Lower leg skin (tissue), 3 donors: ENCODE measurements at regions not wholly inside any gene's neighbourhood (a gene's known extent, or its start where the extent isn't known, plus 50 kb on each side); places are given as distances from the start of the nearest gene placed in this dataset.

Experiments used
- POLR2A ChIP-seq, 2 donors: fragments of 450-650 bp; IDR thresholded peaks; one replicate each; pipeline ENCODE4 v1.6.1; 2016 to 2017; ENCODE audit warnings: antibody characterized with exemption in 2 of 2, mild to moderate bottlenecking in 1 of 2, moderate library complexity in 1 of 2
- TF ChIP-seq, protein P1 (sequence below), 3 donors: fragments of 450-650 bp; IDR thresholded peaks; one replicate each; pipeline ENCODE4 v1.5.1; 2016; ENCODE audit warnings: antibody characterized with exemption in 3 of 3, mild to moderate bottlenecking in 3 of 3, moderate library complexity in 2 of 3

DNA sequence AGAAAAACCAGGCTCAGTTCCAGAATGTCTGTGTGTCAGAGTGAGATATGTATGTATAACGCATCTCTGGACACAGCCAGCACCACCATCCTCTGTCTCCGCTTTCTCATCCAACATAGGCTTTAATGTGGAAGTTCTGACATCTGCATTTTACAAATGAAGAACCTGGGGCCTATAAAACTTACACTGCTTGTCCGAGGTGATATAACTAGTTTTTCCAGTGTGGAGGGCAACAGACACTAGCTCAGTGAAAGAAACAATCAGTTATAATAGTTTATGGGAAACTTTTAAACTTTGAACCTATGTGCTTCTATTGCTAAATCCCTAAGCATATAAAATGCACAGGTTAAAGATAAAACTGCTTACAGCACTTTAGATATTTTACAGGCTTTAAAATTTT lies 208.7 kb downstream of the CRPPA start:
- TF ChIP-seq, protein P1, sequence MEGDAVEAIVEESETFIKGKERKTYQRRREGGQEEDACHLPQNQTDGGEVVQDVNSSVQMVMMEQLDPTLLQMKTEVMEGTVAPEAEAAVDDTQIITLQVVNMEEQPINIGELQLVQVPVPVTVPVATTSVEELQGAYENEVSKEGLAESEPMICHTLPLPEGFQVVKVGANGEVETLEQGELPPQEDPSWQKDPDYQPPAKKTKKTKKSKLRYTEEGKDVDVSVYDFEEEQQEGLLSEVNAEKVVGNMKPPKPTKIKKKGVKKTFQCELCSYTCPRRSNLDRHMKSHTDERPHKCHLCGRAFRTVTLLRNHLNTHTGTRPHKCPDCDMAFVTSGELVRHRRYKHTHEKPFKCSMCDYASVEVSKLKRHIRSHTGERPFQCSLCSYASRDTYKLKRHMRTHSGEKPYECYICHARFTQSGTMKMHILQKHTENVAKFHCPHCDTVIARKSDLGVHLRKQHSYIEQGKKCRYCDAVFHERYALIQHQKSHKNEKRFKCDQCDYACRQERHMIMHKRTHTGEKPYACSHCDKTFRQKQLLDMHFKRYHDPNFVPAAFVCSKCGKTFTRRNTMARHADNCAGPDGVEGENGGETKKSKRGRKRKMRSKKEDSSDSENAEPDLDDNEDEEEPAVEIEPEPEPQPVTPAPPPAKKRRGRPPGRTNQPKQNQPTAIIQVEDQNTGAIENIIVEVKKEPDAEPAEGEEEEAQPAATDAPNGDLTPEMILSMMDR (IDR thresholded peaks at IDR 0.05): no peak
- no peak for TF ChIP-seq POLR2A (IDR thresholded peaks at IDR 0.05)
